ENCODE measurements at regions not wholly inside any gene's neighbourhood (a gene's known extent, or its start where the extent isn't known, plus 50 kb on each side); places are given as distances from the start of the nearest gene placed in this dataset.

- no peak overlapping the region for H3K27ac ChIP-seq
- TF ChIP-seq, protein P1, sequence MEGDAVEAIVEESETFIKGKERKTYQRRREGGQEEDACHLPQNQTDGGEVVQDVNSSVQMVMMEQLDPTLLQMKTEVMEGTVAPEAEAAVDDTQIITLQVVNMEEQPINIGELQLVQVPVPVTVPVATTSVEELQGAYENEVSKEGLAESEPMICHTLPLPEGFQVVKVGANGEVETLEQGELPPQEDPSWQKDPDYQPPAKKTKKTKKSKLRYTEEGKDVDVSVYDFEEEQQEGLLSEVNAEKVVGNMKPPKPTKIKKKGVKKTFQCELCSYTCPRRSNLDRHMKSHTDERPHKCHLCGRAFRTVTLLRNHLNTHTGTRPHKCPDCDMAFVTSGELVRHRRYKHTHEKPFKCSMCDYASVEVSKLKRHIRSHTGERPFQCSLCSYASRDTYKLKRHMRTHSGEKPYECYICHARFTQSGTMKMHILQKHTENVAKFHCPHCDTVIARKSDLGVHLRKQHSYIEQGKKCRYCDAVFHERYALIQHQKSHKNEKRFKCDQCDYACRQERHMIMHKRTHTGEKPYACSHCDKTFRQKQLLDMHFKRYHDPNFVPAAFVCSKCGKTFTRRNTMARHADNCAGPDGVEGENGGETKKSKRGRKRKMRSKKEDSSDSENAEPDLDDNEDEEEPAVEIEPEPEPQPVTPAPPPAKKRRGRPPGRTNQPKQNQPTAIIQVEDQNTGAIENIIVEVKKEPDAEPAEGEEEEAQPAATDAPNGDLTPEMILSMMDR (conservative IDR thresholded peaks at IDR 0.05), result no peak
Observed at GRCh38 chr1:55278378-55278777, 63.2 kb upstream of the USP24 start.

- no peak overlapping the region for H3K27ac ChIP-seq
- TF ChIP-seq, protein P1 (conservative IDR thresholded peaks at IDR 0.05), result peak; percentile 88
Observed at GRCh38 chr1:55277377-55278130, 62.4 kb upstream of the USP24 start.

- TF ChIP-seq, protein P1 (conservative IDR thresholded peaks at IDR 0.05), result no peak
- no peak overlapping the region for H3K27ac ChIP-seq
Observed at GRCh38 chr1:55276671-55277376, 61.7 kb upstream of the USP24 start.

- TF ChIP-seq, protein P1 (conservative IDR thresholded peaks at IDR 0.05), result no peak
- H3K27ac ChIP-seq, result no peak overlapping the region
Observed at GRCh38 chr1:55275941-55276341, 60.8 kb upstream of the USP24 start.

DNA sequence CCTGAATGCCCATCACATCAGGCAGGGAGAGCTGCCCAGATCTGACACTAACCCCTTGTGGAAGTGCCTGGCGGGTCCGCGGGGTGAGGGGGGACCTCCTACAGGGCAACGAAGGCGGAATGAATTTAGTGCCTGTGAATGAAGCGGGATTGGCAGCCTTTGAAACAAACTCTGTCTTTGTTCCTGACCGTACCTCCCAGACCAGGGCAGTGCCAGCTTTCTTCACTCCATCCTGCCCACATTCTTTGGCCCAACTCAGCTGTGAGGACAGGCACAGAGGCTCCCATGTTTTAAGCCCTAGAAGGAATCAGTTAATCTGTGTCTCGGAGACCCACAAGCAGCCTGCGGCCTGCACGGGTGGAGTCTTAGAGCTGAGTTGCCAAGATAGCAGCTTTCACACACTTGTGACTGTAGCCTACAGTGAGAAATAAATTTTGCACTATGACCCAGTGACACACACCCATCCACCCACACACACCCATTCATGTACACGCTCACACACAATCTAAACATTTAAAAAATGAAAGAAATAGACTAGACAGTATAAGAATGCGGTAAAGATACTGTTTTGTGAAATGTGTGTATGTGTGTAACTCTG is 60.1 kb upstream of the USP24 start:
- H3K27ac ChIP-seq, result no peak overlapping the region
- TF ChIP-seq, protein P1 (conservative IDR thresholded peaks at IDR 0.05), result no peak

- H3K27ac ChIP-seq, result no peak overlapping the region
- TF ChIP-seq, protein P1 (conservative IDR thresholded peaks at IDR 0.05), result no peak
Observed at GRCh38 chr1:55272994-55273393, 57.8 kb upstream of the USP24 start.

All from VCaP (cell line).